HEK293T (cell line): ENCODE measurements at regions not wholly inside any gene's neighbourhood (a gene's known extent, or its start where the extent isn't known, plus 50 kb on each side); places are given as distances from the start of the nearest gene placed in this dataset.

Experiments
- CTCF ChIA-PET: fragments of 350-600 bp; formaldehyde crosslinking; extraction: SDS; loops from one replicate; lab custom pipeline; 2021; ENCODE audit warnings: antibody characterized with exemption, inconsistent platforms; lab: Yijun Ruan, JAX
- POLR2A ChIA-PET: fragments of 350-600 bp; formaldehyde crosslinking; extraction: SDS; loops from one replicate; lab custom pipeline; 2020; ENCODE audit warnings: antibody characterized with exemption, inconsistent platforms; lab: Yijun Ruan, JAX
- DNase-seq: peaks from one replicate; pipeline ENCODE4 v3.0.0; 2012; ENCODE audit warnings: mixed read lengths; ENCODE audit errors: extremely low spot score
- ARNT ChIP-seq: fragments of 450-650 bp; IDR thresholded peaks from 2 replicates; pipeline ENCODE4 v1.6.1; 2017; ENCODE audit warnings: mild to moderate bottlenecking
- BHLHE40 ChIP-seq: fragments of 450-650 bp; IDR thresholded peaks from 2 replicates; pipeline ENCODE4 v1.6.1; 2016; ENCODE audit warnings: mild to moderate bottlenecking, moderate library complexity, borderline replicate concordance
- CTBP1 ChIP-seq: fragments of 450-650 bp; IDR thresholded peaks from 2 replicates; pipeline ENCODE4 v1.6.1; 2016; ENCODE audit warnings: borderline replicate concordance
- ELF4 ChIP-seq: fragments of 450-650 bp; IDR thresholded peaks from 2 replicates; pipeline ENCODE4 v1.6.1; 2017; ENCODE audit warnings: antibody characterized with exemption
- FOXA1 ChIP-seq: fragments of 450-650 bp; IDR thresholded peaks from 2 replicates; pipeline ENCODE4 v1.6.1; 2016; ENCODE audit warnings: mild to moderate bottlenecking
- FOXK2 ChIP-seq: fragments of 450-650 bp; IDR thresholded peaks from 2 replicates; pipeline ENCODE4 v1.6.1; 2016; ENCODE audit warnings: mild to moderate bottlenecking
- FOXM1 ChIP-seq: fragments of 450-650 bp; IDR thresholded peaks from 2 replicates; pipeline ENCODE4 v1.6.1; 2017; ENCODE audit warnings: mild to moderate bottlenecking, borderline replicate concordance
- HDGF ChIP-seq: fragments of 450-650 bp; IDR thresholded peaks from 2 replicates; pipeline ENCODE4 v1.6.1; 2017; ENCODE audit warnings: antibody characterized with exemption, borderline replicate concordance
- L3MBTL2 ChIP-seq: fragments of 450-650 bp; conservative IDR thresholded peaks from 2 replicates; pipeline ENCODE4 v1.6.1; 2016; ENCODE audit warnings: mild to moderate bottlenecking
- LEF1 ChIP-seq: fragments of 450-650 bp; IDR thresholded peaks from 2 replicates; pipeline ENCODE4 v1.6.1; 2017; ENCODE audit warnings: mild to moderate bottlenecking, borderline replicate concordance
- NFRKB ChIP-seq: fragments of 450-650 bp; IDR thresholded peaks from 2 replicates; pipeline ENCODE4 v1.6.1; 2016; ENCODE audit warnings: mild to moderate bottlenecking, moderate library complexity
- PKNOX1 ChIP-seq: fragments of 450-650 bp; IDR thresholded peaks from 2 replicates; pipeline ENCODE4 v1.6.1; 2016
- SP1 ChIP-seq: fragments of 450-650 bp; IDR thresholded peaks from 2 replicates; pipeline ENCODE4 v1.6.1; 2017
- SUZ12 ChIP-seq: fragments of 450-650 bp; IDR thresholded peaks from 2 replicates; pipeline ENCODE4 v1.6.1; 2016; ENCODE audit warnings: mild to moderate bottlenecking
- TARDBP ChIP-seq: fragments of 450-650 bp; IDR thresholded peaks from 2 replicates; pipeline ENCODE4 v1.6.1; 2016
- ZNF384 ChIP-seq: fragments of 450-650 bp; IDR thresholded peaks from 2 replicates; pipeline ENCODE4 v1.6.1; 2016

GRCh38 chr1:73356485-73356884 is 841.5 kb downstream of the LRRIQ3 start:
- CTCF ChIA-PET, result no interaction called here
- no peak for TF ChIP-seq SP1
- TF ChIP-seq L3MBTL2, result no peak
- TF ChIP-seq FOXM1, result no peak
- TF ChIP-seq NFRKB, result no peak
- no peak for TF ChIP-seq BHLHE40
- no peak for TF ChIP-seq SUZ12
- no peak for TF ChIP-seq HDGF
- no peak for TF ChIP-seq TARDBP
- TF ChIP-seq FOXK2, result no peak
- TF ChIP-seq ARNT, result no peak
- TF ChIP-seq CTBP1, result no peak
- no peak for TF ChIP-seq LEF1
- no peak for TF ChIP-seq ZNF384
- TF ChIP-seq PKNOX1, result no peak
- no peak for TF ChIP-seq ELF4
- TF ChIP-seq FOXA1, result no peak
- DNase-seq, result no peak
- POLR2A ChIA-PET, result no interaction called here

- DNase-seq, result no peak
- POLR2A ChIA-PET, result no interaction called here
- TF ChIP-seq FOXK2, result no peak
- TF ChIP-seq ARNT, result no peak
- no peak for TF ChIP-seq PKNOX1
- TF ChIP-seq TARDBP, result no peak
- no peak for TF ChIP-seq SUZ12
- no peak for TF ChIP-seq ELF4
- no peak for TF ChIP-seq FOXA1
- TF ChIP-seq NFRKB, result no peak
- no peak for TF ChIP-seq FOXM1
- TF ChIP-seq CTBP1, result no peak
- no peak for TF ChIP-seq ZNF384
- TF ChIP-seq LEF1, result no peak
- CTCF ChIA-PET, result no interaction called here
These were observed 854.0 kb downstream of the LRRIQ3 start for GRCh38 chr1:73343947-73344346.

- no peak for TF ChIP-seq NFRKB
- no peak for TF ChIP-seq SUZ12
- no peak for TF ChIP-seq HDGF
- TF ChIP-seq FOXA1, result no peak
- TF ChIP-seq LEF1, result no peak
- no peak for TF ChIP-seq BHLHE40
- no peak for TF ChIP-seq CTBP1
- TF ChIP-seq TARDBP, result no peak
- TF ChIP-seq SP1, result no peak
- TF ChIP-seq ZNF384, result no peak
- no peak for TF ChIP-seq FOXK2
- no peak for TF ChIP-seq PKNOX1
- no peak for TF ChIP-seq FOXM1
- TF ChIP-seq L3MBTL2, result no peak
- TF ChIP-seq ELF4, result no peak
- no peak for TF ChIP-seq ARNT
- no peak for DNase-seq
- ChIA-PET POLR2A (no interaction called here), CTCF (no interaction called here)
These were observed 864.0 kb downstream of the LRRIQ3 start for GRCh38 chr1:73333847-73334503.

GRCh38 chr1:73331726-73332125 is 866.2 kb downstream of the LRRIQ3 start:
- ChIA-PET POLR2A (no interaction called here), CTCF (no interaction called here)
- DNase-seq, result no peak
- TF ChIP-seq SUZ12, result no peak
- TF ChIP-seq NFRKB, result no peak
- TF ChIP-seq ZNF384, result no peak
- TF ChIP-seq CTBP1, result no peak
- no peak for TF ChIP-seq LEF1
- TF ChIP-seq FOXM1, result no peak
- no peak for TF ChIP-seq BHLHE40
- no peak for TF ChIP-seq FOXK2

- ChIA-PET CTCF (no interaction called here), POLR2A (no interaction called here)
- no peak for TF ChIP-seq ELF4
- no peak for TF ChIP-seq FOXA1
- no peak for TF ChIP-seq CTBP1
- TF ChIP-seq L3MBTL2, result no peak
- no peak for TF ChIP-seq FOXK2
- no peak for TF ChIP-seq ZNF384
- TF ChIP-seq TARDBP, result no peak
- no peak for TF ChIP-seq SP1
- no peak for TF ChIP-seq HDGF
- no peak for TF ChIP-seq BHLHE40
- no peak for TF ChIP-seq FOXM1
- TF ChIP-seq ARNT, result no peak
- TF ChIP-seq SUZ12, result no peak
- no peak for TF ChIP-seq LEF1
- no peak for TF ChIP-seq PKNOX1
- TF ChIP-seq NFRKB, result no peak
- no peak for DNase-seq
These were observed 870.0 kb downstream of the LRRIQ3 start for GRCh38 chr1:73327998-73328397.

GRCh38 chr1:73327180-73327793 is 870.7 kb downstream of the LRRIQ3 start:
- no peak for DNase-seq
- TF ChIP-seq BHLHE40 (no peak), FOXM1 (no peak), ARNT (no peak), LEF1 (no peak)
- POLR2A ChIA-PET, result interaction anchor here (0.6 kb wide), 1 partner anchor 13 kb away, joined by 3 read pairs; no protein-coding TSS in a partner anchor
- CTCF ChIA-PET, result no interaction called here
